Skeletal muscle cell (primary cell): ENCODE measurements at regions not wholly inside any gene's neighbourhood (a gene's known extent, or its start where the extent isn't known, plus 50 kb on each side); places are given as distances from the start of the nearest gene placed in this dataset.

Experiments used
- DNase-seq: peaks from one replicate; pipeline ENCODE4 v3.0.0-alpha.2; 2010; ENCODE audit warnings: low read depth
- H3K4me3 ChIP-seq: 2 replicates; pipeline ENCODE4 v1.5.1; 2011; ENCODE audit warnings: low read depth, mild to moderate bottlenecking, control low read depth, low read length, moderate library complexity

GRCh38 chr5:54703565-54704255, 186.2 kb downstream of the SNX18 start:
- no peak overlapping the region for H3K4me3 ChIP-seq
- no peak for DNase-seq

DNA sequence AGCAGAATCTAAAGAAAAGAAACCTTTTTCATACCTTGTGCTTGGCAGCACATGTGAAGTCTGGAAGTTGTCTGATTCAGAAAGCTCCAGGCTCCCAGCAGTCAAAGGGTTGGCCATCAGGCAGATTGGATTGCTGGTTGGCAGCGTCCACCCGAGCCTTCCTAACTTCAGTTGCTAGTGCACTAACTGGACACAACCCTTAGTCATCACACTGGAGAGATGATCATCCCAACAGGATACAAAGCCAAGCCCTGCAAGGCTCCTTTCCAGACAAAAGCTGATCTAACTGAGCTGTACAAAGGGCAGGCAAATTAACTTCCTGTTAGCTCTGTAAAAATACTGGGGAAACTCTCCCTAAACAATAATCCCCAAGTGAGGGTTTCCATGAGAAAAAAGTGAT, 185.6 kb downstream of the SNX18 start:
- DNase-seq, result peak; percentile 88
- H3K4me3 ChIP-seq, result no peak overlapping the region

DNA sequence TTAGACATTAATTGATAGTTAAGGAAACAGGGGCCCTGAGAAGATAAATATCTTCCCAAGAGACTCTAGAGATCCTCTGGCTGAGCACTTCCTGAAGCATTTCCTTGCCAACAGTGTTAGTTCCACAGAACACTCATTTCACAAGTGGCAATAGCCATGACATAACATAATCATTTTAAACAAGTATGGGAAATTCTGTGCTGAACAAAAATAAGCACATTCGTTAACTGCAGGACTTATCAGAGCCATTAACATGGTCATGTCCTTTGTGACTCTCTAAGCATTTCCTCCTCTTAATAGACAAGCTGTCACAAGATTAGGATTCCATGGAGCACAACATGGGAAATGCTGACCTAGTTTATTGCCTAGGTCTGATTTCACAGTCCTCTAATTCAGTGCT, 184.9 kb downstream of the SNX18 start:
- no peak overlapping the region for H3K4me3 ChIP-seq
- no peak for DNase-seq

GRCh38 chr5:54700986-54701578, 183.5 kb downstream of the SNX18 start:
- peak; percentile 92 for DNase-seq
- no peak overlapping the region for H3K4me3 ChIP-seq

DNA sequence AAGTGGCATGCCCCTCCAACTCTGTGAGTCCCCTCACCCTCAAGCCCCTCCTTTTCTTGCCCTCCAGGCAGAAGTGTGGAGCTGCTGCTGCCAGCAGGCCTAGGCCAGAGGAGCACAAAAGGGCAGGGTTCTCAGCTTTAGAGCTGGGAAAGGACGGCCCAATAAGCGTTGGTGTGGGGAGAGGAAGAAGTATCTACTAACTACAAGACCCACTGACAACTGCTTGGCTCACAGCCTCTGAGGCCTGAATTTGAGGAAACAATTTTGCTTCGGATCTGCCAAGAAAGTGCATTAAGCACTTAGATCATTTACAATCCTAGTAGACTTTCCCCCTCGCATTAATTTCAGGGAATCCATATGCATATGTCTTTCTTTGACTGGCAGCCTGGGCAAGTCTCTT, 179.4 kb downstream of the SNX18 start:
- no peak for DNase-seq
- no peak overlapping the region for H3K4me3 ChIP-seq

GRCh38 chr5:54696346-54696745, 178.8 kb downstream of the SNX18 start:
- no peak for DNase-seq
- H3K4me3 ChIP-seq, result no peak overlapping the region

GRCh38 chr5:54695198-54695966, 177.8 kb downstream of the SNX18 start:
- DNase-seq, result no peak
- H3K4me3 ChIP-seq, result no peak overlapping the region

DNA sequence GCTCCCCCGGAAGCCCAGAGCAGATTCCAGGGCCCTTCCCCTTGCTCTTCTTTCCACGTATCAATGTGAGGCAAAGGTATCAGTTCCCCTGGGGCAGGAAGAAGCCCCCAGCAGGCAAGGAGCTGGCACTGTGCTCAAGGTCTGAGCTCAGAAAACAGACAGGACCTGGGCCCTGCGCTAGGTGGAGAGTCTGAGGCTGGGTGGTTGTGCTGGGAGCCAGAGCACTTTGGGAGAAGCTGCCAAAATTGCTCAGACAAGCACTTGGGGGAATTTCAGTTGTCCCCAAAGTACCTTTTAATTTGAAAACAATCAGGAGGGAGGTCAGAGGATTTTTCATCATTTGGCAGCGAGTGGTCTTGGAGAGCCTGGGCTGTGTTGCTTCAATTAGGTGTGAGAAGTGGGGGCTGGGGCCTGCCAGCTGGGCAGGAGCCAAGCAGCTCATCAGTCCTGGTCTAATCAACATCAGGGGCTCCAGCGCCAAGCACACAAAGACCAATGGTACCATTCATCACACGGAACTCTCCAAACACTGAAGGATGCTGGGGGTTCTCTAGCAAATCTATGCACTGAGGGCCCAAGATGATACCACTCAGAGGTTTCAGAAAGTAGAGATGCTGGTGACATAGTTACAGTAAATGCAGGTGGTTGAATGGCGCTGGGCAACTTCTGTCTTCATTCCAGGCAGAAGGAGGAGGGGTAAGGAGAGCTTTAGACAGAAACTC, 176.5 kb downstream of the SNX18 start:
- H3K4me3 ChIP-seq, result no peak overlapping the region
- DNase-seq, result no peak

GRCh38 chr5:54692631-54693030, 175.1 kb downstream of the SNX18 start:
- DNase-seq, result no peak
- H3K4me3 ChIP-seq, result no peak overlapping the region

DNA sequence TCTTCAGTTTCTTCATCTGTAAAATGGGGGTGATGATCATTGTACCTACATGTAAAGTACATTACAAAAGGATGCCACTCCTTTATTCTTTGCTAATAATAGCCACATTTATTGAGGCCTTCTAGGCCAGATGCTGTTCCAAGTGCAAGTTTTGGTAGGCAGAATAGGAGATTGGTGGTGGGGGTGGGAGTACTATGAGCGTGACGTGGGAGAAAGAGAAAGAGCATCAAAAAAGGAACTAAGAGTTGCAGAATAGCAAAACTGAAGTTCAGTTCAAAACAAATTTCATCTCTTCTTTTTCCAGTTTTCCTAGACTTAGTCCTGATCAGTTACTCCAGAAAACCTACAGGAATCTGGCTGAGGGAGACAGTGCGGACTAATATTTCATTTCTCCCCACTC, 174.1 kb downstream of the SNX18 start:
- H3K4me3 ChIP-seq, result no peak overlapping the region
- no peak for DNase-seq

GRCh38 chr5:54689411-54690251, 172.1 kb downstream of the SNX18 start:
- no peak for DNase-seq
- H3K4me3 ChIP-seq, result no peak overlapping the region

DNA sequence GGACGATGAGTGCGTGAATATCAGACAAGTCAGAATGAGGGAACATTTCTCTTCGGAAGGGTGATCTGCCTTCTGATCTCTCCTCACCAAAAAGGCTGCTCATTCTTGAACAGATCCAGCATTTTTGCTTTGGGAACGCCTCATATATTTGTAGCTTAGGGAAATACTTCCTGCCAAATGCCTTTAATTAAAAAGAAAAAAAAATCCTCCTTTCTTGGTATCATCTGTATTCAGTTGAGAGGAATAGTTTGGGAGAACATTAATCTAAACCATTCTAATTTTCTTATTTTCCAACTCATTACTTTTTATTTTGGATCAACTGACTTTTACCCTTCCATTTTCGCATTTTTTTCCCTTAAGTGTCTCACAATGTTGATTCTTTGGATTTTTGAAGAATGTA, 163.4 kb downstream of the SNX18 start:
- H3K4me3 ChIP-seq, result no peak overlapping the region
- DNase-seq, result no peak

DNA sequence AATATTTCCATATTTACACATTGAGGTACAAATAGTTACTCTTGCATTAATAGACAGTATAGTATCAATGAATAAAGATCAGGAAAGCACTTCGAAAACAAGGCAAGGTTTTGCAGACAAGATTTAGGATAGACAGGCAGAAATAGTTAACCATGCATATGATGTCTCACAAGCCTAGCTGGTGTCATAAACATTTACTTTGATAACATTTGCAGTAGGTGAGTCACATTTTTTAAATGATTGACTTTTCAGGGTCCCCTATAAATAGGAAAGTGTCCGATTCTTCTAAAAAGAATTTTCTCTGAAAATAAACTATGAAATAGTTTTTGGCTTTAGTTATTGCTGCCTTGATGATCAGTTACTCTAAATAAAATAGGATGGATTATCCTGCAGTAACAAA, 162.1 kb downstream of the SNX18 start:
- no peak overlapping the region for H3K4me3 ChIP-seq
- no peak for DNase-seq

DNA sequence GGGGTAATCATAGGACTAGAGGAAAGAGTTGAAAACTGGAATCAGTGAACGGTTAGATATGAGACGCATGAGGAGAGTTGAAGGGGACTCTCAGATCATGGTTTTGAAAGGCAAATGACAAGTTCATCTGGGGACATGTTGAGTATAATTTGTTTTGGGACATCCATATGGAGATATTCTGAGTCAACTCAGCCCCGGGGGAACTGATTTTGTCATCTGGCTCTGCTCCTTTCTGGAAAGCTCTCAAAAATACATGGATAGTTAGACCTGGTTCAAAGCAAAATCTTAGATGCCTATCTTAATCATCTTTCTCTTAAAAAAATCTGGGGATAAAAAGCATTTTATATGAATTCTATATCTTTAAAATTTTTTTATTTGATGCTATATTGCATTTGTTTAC, 161.2 kb downstream of the SNX18 start:
- H3K4me3 ChIP-seq, result no peak overlapping the region
- DNase-seq, result no peak

GRCh38 chr5:54676481-54677340, 159.2 kb downstream of the SNX18 start:
- no peak for DNase-seq

DNA sequence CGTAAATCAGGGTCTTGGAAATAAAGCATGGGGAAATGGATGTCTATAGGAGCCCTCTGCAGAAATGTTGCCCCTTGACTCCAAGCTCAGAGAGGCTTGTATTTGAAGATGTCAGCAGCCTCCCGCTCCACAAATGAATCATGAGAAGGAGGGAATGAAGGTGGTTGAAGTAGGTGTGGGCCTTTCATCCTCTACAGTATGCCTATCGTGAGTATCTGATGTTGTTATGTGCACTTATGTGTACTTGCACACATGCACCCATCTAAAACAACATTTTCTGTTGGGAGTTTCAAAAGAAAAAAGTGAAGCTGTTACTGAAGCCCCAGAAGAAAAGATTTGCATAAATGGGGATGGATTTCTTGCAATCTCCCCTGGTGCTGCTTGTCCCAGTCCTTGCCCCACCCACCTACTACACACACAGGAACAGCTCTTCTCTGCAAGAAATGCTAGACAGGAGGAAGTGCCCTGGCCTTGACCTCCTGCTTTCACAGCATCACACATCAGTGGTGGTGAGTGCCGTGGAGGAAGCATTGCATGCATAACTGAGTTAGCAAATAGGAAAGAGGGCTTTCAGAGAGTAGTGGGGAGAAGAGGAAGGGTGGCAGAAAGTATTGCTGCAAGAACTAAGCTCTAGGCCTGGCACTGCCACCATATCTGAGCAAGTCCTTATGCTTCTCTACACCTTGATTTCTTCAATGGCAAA, 156.1 kb downstream of the SNX18 start:
- no peak overlapping the region for H3K4me3 ChIP-seq
- no peak for DNase-seq

More at GRCh38 chr5:54676481-54677340, 159.2 kb downstream of the SNX18 start:
- H3K4me3 ChIP-seq, result no peak overlapping the region

DNA sequence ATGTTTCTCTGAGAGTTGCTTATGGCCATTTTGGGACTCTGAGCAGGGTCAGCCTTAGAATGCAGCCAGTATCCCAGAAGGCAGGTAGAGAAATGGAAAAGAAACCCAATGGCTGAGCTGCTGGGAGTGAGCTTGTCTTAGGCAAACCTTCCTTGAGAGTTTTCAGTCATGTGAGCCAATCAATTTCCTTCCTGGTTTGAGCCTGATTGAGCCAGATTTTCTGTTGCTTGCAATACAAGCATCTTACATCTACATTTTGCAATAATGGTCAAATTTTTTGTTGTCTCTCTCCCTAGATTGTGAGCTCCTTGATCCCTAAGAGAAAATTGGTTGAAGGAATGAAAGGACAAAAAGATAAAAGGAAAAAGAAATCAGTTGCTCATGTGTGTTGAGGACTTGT, 155.3 kb downstream of the SNX18 start:
- H3K4me3 ChIP-seq, result no peak overlapping the region
- DNase-seq, result no peak

DNA sequence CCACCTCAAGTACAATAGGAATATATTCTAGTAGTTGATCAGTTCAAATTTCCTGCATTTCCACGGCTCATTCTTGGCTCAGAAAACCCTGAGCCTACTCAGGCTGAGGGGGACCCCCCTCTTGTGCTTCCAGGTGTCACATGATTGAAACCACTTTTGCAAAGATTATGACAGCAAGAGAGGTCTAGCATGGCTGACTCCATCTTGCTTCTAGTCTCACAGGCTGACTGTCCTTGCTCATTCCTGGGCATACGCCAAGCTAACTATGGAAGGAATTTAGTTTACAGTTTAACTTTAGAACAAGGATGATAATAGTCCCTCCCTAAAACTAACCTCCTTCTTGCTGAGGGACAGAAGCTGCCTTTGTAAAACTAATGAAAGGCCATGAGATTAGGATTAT, 154.1 kb downstream of the SNX18 start:
- H3K4me3 ChIP-seq, result no peak overlapping the region
- DNase-seq, result no peak
